ENCODE measurements at regions not wholly inside any gene's neighbourhood (a gene's known extent, or its start where the extent isn't known, plus 50 kb on each side); places are given as distances from the start of the nearest gene placed in this dataset.
A peak's percentile ranks its signal among the peaks of the same experiment; 100 is the strongest.

DNA sequence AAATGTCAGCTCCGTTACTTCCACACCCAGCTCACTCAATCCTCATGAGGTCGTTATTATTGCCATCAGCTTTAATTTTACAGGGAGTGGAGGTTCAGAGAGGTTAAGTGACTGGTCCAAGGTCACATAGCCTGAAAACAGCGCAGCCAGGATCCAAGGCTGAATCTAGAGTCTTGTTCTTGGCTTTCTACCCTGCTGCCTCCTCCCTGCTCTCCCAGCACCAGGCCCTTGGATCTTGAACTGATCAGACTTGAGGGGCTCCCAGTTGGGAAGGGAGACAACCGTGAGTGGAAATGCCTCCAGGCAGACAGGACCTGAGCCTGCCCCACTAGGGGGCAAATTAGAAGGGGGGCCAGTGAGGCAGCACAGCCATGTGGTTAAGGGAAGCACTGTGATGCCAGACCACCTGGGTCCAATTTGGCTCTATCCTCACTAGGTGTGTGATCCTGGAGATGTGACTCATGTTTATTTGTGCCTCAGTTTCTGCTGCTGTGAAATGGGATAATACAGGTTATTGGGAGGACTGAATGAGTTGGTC lies 135.6 kb upstream of the PTPN1 start:
- no peak for DNase-seq

DNA sequence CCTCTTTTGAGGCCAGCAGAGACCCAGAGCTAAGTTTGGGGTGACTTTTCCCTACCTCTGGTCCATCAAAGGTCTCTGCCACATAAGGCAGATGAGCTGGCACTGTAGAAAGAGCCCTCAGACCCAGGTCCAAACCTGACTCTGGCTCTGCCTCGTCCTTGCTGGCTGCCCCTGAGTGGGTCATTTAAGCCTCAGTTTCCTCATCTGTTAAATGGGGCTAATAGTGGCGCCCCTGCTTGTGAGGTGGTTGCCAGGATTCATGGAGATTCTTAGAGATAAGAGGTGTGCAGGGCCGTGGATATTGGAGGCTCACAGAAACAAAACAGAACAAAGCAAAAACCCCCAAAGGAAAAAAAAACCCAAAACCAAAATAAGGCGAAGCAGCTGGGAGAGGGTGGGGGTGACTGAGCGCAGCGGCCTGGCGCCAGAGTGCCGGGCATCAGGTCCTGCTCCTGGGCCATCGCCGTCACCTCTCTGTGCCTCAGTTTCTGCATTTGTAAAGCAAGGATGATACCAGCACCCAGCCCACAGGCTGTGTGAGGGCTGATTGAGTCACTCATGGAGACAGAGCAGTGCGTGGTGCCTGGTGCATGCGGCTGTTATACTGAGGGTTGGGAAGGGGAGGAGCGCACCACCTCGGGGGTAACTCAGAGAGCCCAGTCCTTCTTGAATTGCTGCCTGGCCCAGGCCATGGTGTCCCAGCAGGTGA lies 133.8 kb upstream of the PTPN1 start:
- DNase-seq: no peak

DNA sequence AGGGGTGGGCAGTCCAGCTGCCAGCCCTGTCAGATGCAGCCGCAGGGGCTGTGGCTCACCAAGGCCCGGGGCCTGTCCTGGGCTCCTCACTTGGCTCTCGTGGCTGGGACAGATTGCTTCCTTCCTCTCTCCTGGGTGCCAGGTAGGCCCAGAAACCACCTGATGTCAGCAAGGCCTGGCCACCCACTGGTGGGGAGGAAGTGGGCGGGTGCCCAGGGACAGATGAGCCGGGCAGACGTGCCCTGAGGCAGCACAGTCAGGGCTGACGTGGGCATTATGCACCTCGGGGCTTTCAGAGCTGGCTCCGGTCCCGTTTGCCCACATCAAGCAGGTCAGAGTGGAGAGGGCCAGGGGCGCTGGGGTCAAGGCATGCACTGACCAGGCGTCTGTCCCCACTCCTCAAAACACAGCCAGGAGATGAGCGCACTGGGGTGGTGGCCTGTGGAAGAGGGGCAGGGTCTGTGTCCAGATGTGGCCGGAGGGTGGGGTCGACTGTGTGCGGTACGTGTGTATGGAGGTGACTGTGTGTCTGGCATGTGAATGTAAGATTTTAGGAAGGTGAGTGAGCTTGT lies 133.2 kb upstream of the PTPN1 start:
- DNase-seq: no peak

DNA sequence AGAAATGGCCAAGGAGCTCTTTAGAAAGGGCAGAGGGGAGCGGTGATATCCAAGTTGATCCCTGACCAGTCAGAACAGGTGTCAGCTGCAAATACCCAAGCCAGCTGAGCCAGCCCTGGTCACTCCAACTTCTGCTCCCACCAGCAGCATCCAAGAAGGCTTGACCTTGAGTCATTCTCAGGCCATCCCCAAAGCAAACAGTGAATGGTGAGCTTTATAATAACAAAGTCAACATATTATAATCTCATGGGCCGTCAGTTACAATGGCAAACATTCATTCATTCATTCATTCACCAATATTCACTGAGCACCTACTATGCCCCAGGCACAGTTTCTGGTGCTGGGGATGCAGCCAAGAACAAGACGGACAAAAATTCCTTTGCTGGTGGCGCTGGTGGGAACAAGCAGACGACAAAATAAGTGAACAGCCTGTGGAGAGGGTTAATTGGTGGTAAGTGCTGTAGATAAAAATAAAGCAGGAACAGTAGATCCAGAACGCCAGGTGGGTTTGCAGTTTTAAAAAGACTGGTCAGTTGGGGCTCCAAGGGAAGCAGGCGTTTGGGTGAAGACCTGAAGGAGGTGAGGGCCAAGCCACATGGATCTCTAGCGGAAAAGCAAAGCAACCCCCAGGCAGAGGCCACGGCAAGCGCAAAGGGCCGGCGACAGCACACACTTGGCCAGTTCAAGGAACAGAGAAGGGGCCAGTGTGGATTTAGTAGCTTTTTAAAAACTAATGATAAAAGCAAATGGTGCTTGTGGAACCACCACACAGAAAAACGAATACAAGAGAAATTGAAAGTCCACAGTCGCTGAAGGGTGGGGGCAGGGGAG lies 131.8 kb upstream of the PTPN1 start:
- DNase-seq: no peak

DNA sequence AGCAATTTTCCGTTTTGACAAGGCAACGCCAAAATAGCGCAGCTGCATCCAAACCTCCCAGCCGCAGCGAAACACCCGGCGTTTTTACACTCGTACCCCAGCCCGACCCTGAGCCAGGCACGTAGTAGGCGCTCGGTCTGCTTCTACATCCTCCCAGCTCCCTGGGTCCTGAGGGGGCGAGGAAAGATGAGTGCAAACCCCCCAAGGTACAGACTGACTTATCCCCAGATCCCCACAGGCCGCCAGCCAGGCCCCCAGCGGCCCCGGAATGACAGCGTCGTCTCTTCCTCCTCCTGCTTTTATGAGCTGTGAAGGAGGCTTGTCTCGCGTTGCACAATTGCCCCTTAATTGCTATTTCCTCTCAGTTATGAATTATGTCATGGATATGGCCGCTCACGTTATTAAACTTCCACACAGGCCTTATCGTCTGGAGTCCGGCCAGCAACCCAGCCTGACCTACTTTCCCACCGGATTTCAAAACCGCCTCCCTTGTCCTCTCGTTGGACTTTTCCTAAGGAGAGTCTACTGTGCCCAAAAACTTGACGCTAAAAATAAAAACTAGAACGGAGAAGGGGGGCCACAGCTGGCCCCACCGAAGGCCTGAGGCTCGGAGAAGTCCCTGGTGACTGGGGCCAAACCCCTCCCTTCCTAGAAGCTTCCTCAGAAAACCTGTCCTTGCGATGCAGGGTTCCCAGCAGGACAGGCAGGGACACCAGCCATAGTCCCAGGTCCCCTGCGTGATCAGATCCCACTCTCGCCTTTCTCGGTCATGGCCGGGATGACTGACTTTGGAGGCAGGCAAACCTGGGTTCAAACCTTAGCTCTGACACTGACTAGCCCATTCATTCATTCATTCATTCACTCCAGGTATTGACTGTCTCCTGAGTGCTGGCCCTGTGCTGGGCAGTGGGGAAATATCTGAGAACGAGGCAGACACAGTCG lies 130.9 kb upstream of the PTPN1 start:
- DNase-seq: peak; percentile 69

GRCh38 chr20:50379991-50380696 lies 130.0 kb upstream of the PTPN1 start:
- no peak for DNase-seq

DNA sequence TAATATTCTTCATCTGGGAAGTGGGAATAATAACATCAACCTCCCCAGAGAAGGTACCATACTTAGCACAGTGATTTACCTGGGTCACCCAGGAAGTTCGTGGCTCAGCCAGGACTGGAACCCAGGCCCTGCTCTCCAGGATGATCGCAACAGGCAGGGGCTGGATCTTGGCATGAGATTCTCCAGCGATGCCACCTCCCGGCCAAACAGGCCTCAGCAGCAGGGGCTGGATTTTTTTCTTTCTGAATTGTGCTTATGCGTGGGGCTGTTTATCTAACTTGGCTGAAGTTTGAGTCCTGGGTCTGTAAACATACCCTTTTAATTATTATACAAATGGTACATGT lies 129.5 kb upstream of the PTPN1 start:
- DNase-seq: no peak

GRCh38 chr20:50381075-50381732 lies 129.0 kb upstream of the PTPN1 start:
- no peak for DNase-seq

DNA sequence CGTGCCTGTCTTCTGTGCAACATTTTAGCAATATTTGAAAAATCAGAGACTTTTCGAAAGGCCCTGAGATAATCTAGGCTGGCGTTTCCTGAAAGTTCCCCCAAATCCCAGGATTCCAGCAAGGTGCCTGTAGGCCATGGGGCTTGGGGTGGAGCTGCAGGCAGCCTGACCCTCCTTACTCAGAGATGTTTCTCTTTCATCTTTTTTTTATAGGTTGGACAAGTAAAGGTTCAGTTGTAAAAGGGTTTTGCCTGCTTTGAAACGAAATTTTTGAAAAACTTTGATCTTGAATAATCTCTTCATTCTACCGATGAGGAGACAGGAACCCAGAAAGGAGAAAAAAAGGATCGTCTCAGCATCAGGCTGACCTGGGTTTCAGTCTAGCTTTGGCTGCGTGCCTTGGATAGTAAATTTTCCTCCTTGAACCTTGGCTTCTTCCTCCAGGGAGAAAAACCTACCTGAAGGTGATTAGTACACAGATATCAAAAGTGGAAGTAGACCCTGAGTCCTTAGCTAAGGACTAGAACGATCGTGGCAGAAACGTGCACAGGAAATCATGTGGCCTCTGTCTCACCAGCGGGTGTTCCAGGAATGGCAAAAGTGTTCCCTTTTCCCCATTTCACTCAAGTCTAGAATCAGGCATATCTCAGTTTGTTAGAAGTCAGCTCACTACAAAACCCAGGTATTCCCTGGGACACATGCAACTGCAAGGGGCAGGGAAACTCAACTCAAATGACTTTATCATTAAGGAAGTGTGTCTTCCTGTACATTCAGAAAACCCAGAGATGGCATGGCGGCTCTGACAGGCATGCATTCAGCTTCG lies 128.2 kb upstream of the PTPN1 start:
- DNase-seq: no peak

DNA sequence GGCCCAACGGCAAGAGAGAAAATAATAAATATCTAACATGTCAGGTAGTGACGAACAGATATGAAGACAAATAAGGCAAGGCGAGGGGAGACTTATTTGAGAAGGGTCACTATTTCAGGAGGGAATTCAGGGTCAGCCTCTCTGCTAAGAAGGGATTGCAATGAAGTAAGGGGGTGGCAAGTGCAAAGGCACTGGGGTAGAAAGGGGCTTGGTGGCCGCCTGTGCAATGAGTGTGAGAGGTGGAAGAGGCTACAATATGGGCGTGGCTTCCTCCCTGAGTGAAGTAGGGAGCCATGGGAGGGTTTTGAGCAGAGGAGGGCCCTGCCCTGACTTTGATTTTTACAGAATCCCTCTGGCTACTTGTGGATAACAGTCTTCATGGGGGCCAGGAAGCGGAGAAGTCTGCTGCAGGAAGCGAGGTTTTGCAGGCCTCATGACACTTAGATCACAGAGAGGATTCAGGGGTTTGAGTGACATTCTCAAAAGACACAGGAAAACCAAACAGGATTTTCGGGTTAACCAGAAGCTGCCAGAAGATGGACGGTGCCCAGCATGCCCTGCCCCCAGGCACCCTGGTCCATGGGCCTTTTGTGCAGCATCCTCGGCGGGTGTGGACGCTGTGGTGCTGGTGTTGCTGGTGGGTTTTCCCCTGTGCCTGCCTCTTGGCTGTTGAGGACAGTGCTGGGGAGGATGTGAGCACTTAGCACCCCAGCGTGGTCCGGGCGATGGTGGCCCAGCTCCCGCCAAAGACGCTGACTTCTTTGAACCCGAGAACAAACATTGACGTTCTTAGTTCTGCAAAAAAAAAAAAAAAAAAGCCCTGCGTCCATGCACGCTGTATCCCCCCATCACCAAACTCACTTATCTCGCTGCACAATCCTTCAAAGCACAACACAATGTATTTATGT lies 124.2 kb upstream of the PTPN1 start:
- DNase-seq: no peak

GRCh38 chr20:50386641-50386960 lies 123.6 kb upstream of the PTPN1 start:
- no peak for DNase-seq

- no peak for DNase-seq
Observed at GRCh38 chr20:50387218-50387995, 122.8 kb upstream of the PTPN1 start.

DNA sequence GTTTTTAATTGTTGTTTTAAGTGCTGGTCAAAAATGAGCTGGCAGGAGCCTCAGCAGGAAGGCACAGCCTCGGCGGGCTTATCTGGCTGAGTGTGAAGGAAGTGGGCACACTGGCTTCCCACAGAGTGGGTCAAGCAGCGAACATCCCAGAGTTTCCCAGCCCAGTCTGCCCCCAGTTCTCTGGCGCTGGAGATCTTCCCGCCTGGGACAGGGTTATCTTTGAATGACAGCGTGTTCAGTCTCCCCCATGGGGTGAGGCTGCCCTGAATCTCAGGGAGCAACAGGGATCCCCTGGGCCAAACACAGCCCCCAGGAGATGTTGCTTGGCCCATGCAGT lies 122.2 kb upstream of the PTPN1 start:
- no peak for DNase-seq

- no peak for DNase-seq
Observed at GRCh38 chr20:50388733-50389437, 121.3 kb upstream of the PTPN1 start.

GRCh38 chr20:50389438-50389807 lies 120.8 kb upstream of the PTPN1 start:
- DNase-seq: no peak

- DNase-seq: no peak
Observed at GRCh38 chr20:50389808-50390684, 120.1 kb upstream of the PTPN1 start.
